NCI-H1105 (cell line): ENCODE measurements at regions not wholly inside any gene's neighbourhood (a gene's known extent, or its start where the extent isn't known, plus 50 kb on each side); places are given as distances from the start of the nearest gene placed in this dataset.

ENCODE experiments used
- DNase-seq: peaks from one replicate; lab custom pipeline; 2025; lab: John Stamatoyannopoulos, UW

GRCh38 chr9:91040371-91041215 lies 239.0 kb downstream of the SYK start:
- DNase-seq: no peak

GRCh38 chr9:91042024-91042423 lies 240.4 kb downstream of the SYK start:
- DNase-seq: no peak

- no peak for DNase-seq
Measured at GRCh38 chr9:91042541-91042940, 240.9 kb downstream of the SYK start.

- DNase-seq: no peak
Measured at GRCh38 chr9:91043056-91043810, 241.6 kb downstream of the SYK start.

- no peak for DNase-seq
Measured at GRCh38 chr9:91043811-91044175, 242.2 kb downstream of the SYK start.

- no peak for DNase-seq
Measured at GRCh38 chr9:91044354-91044753, 242.7 kb downstream of the SYK start.

- no peak for DNase-seq
Measured at GRCh38 chr9:91045041-91045440, 243.4 kb downstream of the SYK start.

GRCh38 chr9:91047529-91047928 lies 245.9 kb downstream of the SYK start:
- DNase-seq: no peak

GRCh38 chr9:91047993-91048607 lies 246.5 kb downstream of the SYK start:
- DNase-seq: no peak

GRCh38 chr9:91048749-91049148 lies 247.1 kb downstream of the SYK start:
- DNase-seq: no peak

- no peak for DNase-seq
Measured at GRCh38 chr9:91053824-91054223, 252.2 kb downstream of the SYK start.

- DNase-seq: no peak
Measured at GRCh38 chr9:91055845-91056244, 254.2 kb downstream of the SYK start.

- DNase-seq: no peak
Measured at GRCh38 chr9:91056486-91056885, 254.9 kb downstream of the SYK start.

GRCh38 chr9:91056917-91057316 lies 255.3 kb downstream of the SYK start:
- DNase-seq: no peak

GRCh38 chr9:91059713-91060112 lies 258.1 kb downstream of the SYK start:
- no peak for DNase-seq

- DNase-seq: peak; percentile 55
Measured at GRCh38 chr9:91060520-91061343, 259.1 kb downstream of the SYK start.

GRCh38 chr9:91061506-91061905 lies 259.9 kb downstream of the SYK start:
- DNase-seq: no peak

GRCh38 chr9:91062281-91062680 lies 260.7 kb downstream of the SYK start:
- no peak for DNase-seq

GRCh38 chr9:91063471-91063870 lies 261.9 kb downstream of the SYK start:
- DNase-seq: no peak

GRCh38 chr9:91065231-91066041 lies 263.8 kb downstream of the SYK start:
- DNase-seq: no peak

- DNase-seq: no peak
Measured at GRCh38 chr9:91066042-91066415, 264.4 kb downstream of the SYK start.
